GM12891 (cell line): ENCODE measurements at regions not wholly inside any gene's neighbourhood (a gene's known extent, or its start where the extent isn't known, plus 50 kb on each side); places are given as distances from the start of the nearest gene placed in this dataset.

Source experiments
- DNase-seq: peaks from one replicate; pipeline ENCODE4 v3.0.0; 2011; ENCODE audit warnings: low spot score; ENCODE audit not compliant: insufficient read length
- FAIRE-seq: peaks from 2 replicates; lab custom pipeline; 2011; peaks lifted over from hg19 to GRCh38; lab: Jason Lieb, UNC
- PAX5 ChIP-seq: IDR thresholded peaks from 2 replicates; pipeline ENCODE4 v1.6.1; 2011; ENCODE audit warnings: low read length, moderate library complexity, mild to moderate bottlenecking; ENCODE audit not compliant: insufficient read depth, severe bottlenecking
- POLR2A ChIP-seq: IDR thresholded peaks from 2 replicates; pipeline ENCODE4 v1.6.1; 2011; ENCODE audit warnings: low read depth, low read length, control low read depth
- POLR2AphosphoS5 ChIP-seq: IDR thresholded peaks from 2 replicates; pipeline ENCODE4 v1.6.1; 2011; ENCODE audit warnings: low read depth, low read length, control low read depth
- POU2F2 ChIP-seq: IDR thresholded peaks from 2 replicates; pipeline ENCODE4 v1.6.1; 2011; ENCODE audit warnings: low read depth, mild to moderate bottlenecking, control low read depth, low read length, moderate library complexity
- SPI1 ChIP-seq: IDR thresholded peaks from 2 replicates; pipeline ENCODE4 v1.6.1; 2011; ENCODE audit warnings: low read depth, low read length, control low read depth
- TAF1 ChIP-seq: IDR thresholded peaks from 2 replicates; pipeline ENCODE4 v1.6.1; 2011; ENCODE audit warnings: low read depth, low read length, control low read depth

DNA sequence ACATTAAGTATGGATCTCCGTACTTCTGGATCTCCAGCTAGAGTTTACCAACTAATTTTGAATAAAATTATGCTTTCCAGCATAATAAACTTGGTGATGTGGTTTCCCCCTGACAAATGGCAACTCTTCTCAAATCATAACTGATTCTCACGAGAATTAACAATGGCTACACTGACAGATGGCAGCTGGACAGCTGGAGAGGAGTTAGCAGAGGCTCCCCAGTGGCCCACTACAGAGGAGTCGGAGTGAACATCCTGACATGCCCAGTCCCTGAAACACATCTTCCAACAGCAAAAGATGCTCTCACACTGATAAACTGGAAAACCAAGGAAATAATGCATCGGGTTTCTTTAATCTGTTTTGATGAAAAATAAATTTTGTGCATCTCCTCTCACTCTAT lies 239.6 kb downstream of the MAN2A1 start:
- TF ChIP-seq POLR2AphosphoS5, result no peak
- TF ChIP-seq PAX5, result no peak
- no peak for TF ChIP-seq POU2F2
- DNase-seq, result no peak
- no peak for FAIRE-seq

DNA sequence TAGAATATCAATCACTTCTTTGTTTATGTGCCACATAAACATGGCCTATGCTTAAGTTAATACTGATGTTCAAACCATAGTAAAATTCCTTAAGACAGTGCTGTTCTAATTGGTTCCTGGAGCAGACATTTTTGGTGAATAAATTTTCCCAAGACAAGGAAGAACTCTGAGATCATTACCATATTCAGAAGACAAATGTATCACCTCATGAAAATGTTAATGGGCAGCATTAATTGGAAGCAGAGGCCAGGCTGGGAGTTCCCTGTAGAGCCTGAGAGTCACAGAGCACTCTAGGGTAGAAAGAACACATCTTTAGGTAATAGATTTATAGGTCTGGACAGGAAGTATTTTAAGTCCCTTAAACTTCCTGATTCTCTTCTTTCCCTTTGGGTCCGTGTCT lies 240.2 kb downstream of the MAN2A1 start:
- FAIRE-seq (no peak), DNase-seq (no peak)
- TF ChIP-seq POLR2AphosphoS5 (no peak), POU2F2 (no peak), TAF1 (no peak), POLR2A (no peak), PAX5 (no peak), SPI1 (no peak)

DNA sequence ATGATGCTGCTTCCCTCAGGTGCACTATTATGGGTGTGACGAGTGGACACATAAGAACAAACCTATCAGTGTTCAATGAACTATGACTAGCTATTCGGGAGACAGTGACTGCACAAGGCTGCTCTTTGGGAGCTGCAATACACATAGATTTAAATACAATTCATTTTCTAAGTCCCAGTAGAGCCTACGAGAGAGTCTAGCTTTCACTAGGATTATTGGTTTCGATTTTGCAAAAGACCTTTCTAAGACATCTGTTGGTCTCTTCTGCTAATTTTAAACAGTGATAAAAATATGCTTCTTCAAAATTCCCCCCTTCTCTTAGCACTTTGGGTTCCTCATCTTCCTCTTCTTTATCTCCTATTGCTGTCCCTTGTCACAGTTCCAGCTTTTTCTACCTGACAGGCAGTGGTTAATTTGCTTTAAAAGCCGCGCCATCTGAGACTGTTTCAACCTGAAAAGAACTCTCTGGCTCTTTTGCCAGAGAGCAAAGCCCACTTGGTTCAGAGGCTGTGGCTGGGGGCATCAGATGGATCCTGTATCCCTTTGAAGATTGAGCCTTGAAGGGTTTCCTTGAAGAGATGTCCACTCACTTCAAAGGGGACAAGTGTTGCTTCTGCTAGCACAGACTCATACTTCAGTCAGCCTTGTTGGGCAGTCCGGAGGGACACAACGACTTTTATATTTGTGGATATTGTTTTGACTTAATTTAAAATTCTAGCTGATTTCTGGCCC lies 241.5 kb downstream of the MAN2A1 start:
- no peak for FAIRE-seq
- no peak for TF ChIP-seq POU2F2
- TF ChIP-seq TAF1, result no peak
- TF ChIP-seq SPI1, result no peak
- TF ChIP-seq POLR2A, result no peak
- TF ChIP-seq POLR2AphosphoS5, result no peak
- no peak for TF ChIP-seq PAX5
- no peak for DNase-seq

DNA sequence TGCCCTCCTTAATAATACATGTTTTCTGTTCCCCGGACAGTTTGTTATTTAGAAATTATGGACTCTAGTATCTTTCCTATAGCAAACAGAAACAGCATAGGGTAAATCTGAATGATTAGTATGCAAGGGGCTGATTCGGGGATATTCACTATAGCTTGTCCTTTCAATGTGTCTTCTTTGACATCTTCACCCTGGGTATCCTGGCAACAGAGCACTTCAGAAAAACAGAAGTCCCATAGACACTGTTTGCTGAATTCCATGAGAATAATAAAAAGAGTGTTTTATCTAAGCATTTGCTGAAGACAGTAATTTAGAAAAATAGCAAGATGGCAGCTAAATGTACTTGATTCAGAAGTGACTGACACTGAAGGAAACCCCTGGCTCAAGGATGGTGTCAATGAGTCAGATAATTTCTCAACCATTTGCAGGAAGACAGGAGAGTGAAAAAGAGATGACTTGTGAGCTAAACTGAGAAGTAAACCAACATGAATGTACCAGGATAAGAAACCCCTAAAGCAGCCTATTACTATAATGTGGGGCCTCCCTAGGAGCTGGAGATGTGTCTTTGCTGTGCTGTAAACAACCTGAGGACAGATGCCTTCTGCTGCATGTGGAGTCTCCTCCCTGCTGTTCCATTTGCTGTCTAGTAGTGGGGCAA lies 246.2 kb downstream of the MAN2A1 start:
- FAIRE-seq, result no peak
- DNase-seq, result no peak
- TF ChIP-seq POLR2AphosphoS5 (no peak), TAF1 (no peak)

DNA sequence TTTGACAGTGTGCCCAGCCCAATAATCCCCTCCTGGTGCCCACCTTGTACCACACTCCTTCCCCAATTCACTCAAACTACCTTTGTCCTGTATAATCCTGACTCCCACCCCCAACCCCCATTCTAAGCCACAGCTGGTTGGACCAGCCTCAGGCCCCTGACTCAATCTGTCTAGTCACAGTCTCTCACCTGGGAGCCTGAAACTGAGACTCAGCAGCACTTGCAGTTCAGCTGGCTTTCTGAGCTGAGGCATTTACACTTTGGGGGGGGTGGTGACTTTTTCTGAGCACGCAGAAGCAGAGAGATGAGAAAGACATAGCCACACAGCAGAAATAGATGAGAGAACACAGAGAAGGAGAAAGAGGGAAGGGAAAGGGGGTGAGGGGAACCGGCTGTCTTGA lies 247.3 kb downstream of the MAN2A1 start:
- DNase-seq, result no peak
- no peak for FAIRE-seq
- TF ChIP-seq POLR2A (no peak), POLR2AphosphoS5 (no peak), TAF1 (no peak), POU2F2 (no peak), SPI1 (no peak), PAX5 (no peak)

DNA sequence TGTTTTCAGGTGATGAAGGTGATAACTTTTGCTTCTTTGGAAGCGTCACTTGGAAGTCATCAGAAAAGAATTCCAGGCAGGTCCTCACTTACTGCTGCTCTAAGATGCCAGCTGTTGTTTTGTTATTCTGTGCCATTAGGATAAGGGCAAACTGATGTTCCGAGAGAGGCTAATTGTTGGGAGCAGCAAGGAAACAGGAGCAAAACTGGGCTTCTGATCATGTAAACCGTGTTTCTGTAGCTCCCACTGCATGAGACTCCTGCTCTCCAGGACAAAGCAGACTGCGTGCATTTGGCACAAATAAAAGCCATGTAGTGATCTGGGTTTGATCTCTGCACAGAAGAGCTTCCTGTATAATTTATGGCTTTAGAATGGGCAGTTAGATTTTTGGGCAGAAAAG lies 248.2 kb downstream of the MAN2A1 start:
- DNase-seq (no peak), FAIRE-seq (no peak)
- TF ChIP-seq TAF1, result no peak
- TF ChIP-seq SPI1, result no peak
- no peak for TF ChIP-seq POU2F2
- no peak for TF ChIP-seq PAX5
- TF ChIP-seq POLR2A, result no peak
- TF ChIP-seq POLR2AphosphoS5, result no peak

DNA sequence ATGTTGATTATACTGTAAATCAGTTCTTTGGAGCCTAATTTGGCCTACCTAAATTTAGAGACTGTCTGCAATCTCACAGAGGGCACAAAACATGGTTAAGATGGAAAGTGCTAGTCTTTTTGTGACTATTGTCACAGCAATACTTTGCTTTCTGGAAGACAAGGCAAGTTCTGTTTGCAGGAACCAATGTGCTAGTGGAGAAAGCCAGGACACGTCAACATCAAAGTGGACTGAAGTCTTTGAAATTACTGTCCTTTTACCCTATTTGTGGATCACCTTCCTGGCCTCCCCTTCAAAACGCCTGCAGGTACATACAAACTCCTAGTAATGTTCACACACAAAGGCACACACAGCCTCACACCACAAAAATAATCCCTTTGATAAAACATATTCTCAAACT lies 248.7 kb downstream of the MAN2A1 start:
- DNase-seq (no peak), FAIRE-seq (no peak)
- TF ChIP-seq SPI1, result no peak
- TF ChIP-seq POU2F2, result no peak
- no peak for TF ChIP-seq POLR2A
- TF ChIP-seq TAF1, result no peak
- no peak for TF ChIP-seq PAX5
- no peak for TF ChIP-seq POLR2AphosphoS5

DNA sequence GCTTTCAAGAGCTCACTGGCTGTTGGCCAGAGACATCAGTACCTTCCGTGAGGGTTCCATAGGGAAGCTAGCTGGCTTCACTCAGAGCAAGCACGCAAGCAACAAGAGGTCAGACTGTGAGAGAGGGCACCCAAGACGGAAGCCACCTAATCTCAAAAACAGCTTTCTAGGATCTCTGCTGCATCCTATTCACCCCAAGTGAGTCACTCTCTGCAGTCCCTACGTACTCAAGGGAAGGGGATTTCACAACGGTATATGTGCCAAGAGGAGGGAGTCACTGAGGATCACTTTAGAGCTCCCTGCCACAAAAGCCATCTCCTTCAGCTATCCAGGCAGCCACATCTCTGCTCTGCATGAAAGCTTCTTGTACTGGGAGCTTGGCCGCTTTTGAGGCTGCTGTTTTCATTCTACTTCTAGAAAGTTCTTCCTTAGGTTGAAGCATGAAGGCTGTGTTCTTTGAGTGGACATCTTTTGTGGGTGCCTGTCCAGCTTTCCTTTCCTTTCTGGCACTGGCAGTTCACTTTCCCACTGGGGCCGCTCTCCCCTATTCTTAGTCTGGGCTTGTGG lies 249.5 kb downstream of the MAN2A1 start:
- TF ChIP-seq PAX5 (no peak), SPI1 (no peak), POLR2A (no peak), POLR2AphosphoS5 (no peak), POU2F2 (no peak), TAF1 (no peak)
- no peak for FAIRE-seq
- DNase-seq, result no peak

DNA sequence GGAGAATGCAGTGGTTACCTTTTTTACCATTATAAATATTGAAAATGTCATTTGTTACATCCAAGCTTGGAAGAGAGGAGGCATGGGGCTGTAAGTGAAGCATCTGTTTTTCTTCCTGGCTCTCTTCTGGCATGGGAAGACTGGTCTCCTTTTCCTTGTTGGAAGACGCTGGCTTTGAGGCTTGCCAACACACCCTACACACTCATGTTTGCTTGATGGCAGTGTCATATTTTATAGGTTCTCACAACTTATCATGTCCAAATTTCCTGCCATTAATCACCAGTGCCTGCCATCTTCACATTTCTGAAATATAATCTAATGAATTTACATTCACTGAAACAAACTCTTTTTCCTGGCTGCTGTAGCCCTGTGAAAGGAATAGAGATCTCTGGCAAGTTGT lies 252.9 kb downstream of the MAN2A1 start:
- TF ChIP-seq PAX5 (no peak), TAF1 (no peak), POLR2AphosphoS5 (no peak), POLR2A (no peak), SPI1 (no peak), POU2F2 (no peak)
- DNase-seq (no peak), FAIRE-seq (no peak)
